Urinary bladder (tissue), 3 donors: ENCODE measurements at regions not wholly inside any gene's neighbourhood (a gene's known extent, or its start where the extent isn't known, plus 50 kb on each side); places are given as distances from the start of the nearest gene placed in this dataset.

ENCODE experiments used
- DNase-seq: peaks from one replicate; pipeline ENCODE4 v3.0.0-alpha.2; 2015; ENCODE audit errors: extremely low spot score
- H3K27ac ChIP-seq: one replicate; pipeline ENCODE4 v1.5.1; 2013; ENCODE audit warnings: low read depth, mild to moderate bottlenecking, moderate library complexity
- H3K36me3 ChIP-seq: one replicate; pipeline ENCODE4 v1.6.1; 2013; ENCODE audit warnings: mild to moderate bottlenecking, moderate library complexity; ENCODE audit not compliant: insufficient read depth
- H3K4me1 ChIP-seq: one replicate; pipeline ENCODE4 v1.6.1; 2013; ENCODE audit warnings: mild to moderate bottlenecking, moderate library complexity; ENCODE audit not compliant: insufficient read depth
- H3K4me3 ChIP-seq: one replicate; pipeline ENCODE4 v1.5.1; 2013; ENCODE audit warnings: low read depth, low read length
- WGBS: extraction: QIAGEN DNeasy Blood & Tissue Kit; methylation state at CpG from one replicate; pipeline ENCODE4 v1.1.7; 2013; 5-methylcytosine and 5-hydroxymethylcytosine counted together
- donor health status: healthy with polysubstance abuse.
- donor health status: healthy.

DNA sequence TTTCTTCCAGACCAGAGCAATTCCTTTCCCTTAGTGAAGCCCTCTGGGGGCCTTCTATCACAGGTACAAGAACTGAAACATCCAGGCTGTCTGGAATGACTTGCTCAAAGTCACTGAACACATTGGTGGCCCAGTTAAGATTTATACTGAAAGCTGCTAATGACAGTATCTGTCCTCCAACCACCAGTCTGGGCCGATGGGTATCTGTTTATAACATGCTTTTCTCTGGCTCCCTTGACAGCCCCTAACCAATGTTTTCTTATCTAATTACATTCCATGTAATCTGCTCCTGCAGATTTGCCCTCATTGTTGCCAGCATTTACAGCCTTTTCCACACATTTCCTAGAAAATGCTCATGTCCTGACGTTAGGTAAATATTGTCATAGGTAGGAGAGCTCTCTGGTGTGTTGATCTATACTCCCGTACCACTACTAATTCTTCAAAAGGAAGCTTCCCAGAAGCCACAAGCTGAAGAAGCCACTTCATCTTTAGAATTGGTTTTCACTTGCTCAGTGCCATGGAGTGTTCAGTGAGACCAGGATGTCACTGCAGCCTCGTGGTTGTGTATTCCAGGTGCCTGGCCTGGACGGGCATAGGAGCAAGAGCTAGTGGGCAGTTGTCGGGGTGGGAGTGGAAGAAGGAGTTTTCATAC, 163.9 kb downstream of the TSEN15 start:
- Histone ChIP-seq H3K4me3 (no peak overlapping the region), H3K36me3 (no peaks in the 10 kb centered on the region), H3K4me1 (peaks cover 2% of the 10 kb centered on the region), H3K27ac (no peak overlapping the region)
- DNase-seq = no peak
- WGBS = 93% methylated on average over 6 of the region's 6 CpGs

DNA sequence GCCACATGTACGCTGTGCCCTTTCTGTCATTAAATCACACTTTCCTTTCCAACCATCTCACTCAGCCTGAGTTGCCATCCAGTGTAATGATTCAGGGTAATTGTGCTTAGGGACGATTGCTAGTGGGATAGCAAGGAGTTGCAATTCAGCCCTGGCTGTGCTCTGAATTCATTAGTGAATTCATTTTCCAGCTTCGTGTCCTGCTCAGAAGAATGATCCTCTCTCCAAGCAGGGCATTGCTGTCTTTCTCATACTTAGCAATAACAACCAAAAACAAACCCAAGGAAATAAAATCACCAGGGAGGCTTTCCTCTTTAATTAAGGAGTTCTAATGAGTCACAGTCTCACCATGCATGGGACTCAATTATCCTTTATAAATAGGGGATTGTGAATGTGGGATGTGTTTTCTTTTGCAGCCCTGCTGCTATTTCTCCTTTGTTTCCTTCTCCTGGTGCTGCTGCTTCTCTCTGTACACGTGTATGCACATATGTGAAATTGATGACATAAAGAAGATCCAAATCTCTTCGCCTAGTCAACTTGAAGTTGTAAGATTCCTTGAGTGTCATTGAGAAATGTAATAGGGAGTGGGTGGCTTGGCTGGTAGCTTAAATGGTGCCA, 167.0 kb downstream of the TSEN15 start:
- WGBS = 79% methylated on average over 5 of the region's 5 CpGs
- H3K27ac ChIP-seq = no peak overlapping the region
- H3K36me3 ChIP-seq = no peaks in the 10 kb centered on the region
- no peak overlapping the region for H3K4me3 ChIP-seq
- no peak for DNase-seq
- no peaks in the 10 kb centered on the region for H3K4me1 ChIP-seq

DNA sequence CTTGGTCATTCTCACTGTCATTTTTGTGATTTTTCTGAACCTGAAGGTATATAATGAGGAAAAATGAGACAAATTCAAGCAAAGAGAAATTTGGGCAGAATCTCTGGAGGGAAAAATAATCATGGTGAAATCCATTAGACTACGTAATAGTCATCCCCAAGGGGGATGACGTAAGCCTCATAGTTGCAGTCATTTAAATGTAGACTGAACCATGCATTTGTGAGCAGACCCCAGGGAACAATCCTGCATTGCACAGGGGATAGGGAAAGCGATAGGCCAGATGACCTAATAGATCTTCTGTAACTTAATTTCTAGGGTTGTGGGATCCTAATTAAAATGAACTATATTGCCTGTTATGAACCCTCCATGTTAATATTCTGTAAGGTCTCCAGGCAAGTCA, 167.4 kb upstream of the C1orf21 start:
- Histone ChIP-seq H3K27ac (no peak overlapping the region), H3K4me1 (no peaks in the 10 kb centered on the region), H3K36me3 (no peaks in the 10 kb centered on the region), H3K4me3 (no peak overlapping the region)
- no peak for DNase-seq
- 80% methylated on average over 3 of the region's 3 CpGs for WGBS

DNA sequence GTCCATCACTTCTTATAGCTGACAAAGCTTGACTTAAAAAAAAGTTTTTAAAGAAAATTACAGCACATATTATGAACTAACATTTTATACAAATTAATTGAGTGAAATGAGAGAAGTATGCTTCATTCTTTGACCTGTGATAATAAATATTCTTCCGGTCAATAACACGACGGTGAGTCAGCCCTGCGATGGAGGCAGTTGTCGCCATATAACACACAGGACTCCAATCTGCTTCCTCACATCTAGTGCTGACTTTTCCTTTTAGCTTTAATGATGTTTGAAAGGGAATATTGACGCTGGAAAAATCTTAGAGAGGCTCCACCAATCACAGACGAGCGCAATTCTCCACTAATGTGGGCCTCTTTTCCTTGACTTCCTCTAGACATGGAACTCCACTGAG, 166.9 kb upstream of the C1orf21 start:
- 95% methylated on average over 8 of the region's 8 CpGs for WGBS
- no peaks in the 10 kb centered on the region for H3K36me3 ChIP-seq
- DNase-seq = no peak

DNA sequence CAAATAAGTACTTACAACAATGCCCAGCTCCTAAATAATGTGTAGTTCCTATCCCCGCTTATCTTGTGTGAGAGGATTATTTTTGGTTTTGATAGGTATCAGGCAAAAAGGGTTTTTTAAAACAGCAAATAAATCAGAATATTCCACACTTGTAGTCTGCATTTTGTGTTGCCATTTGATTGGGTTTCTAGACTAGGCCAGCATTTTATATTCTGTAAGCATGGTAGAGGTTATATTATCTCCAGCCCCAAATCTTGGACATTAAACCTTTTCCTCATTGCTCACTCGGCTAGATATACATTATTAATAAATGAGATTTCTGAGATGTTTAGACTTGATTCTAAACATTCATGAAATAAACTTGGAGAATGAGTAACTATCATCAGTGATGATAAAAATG, 165.7 kb upstream of the C1orf21 start:
- H3K4me3 ChIP-seq = no peak overlapping the region
- no peak for DNase-seq
- H3K4me1 ChIP-seq = no peaks in the 10 kb centered on the region
- H3K36me3 ChIP-seq = no peaks in the 10 kb centered on the region
- 96% methylated on average over 2 of the region's 2 CpGs for WGBS
- no peak overlapping the region for H3K27ac ChIP-seq

More for the DNA sequence above, 166.9 kb upstream of the C1orf21 start:
- Histone ChIP-seq H3K4me1 (no peaks in the 10 kb centered on the region), H3K4me3 (no peak overlapping the region), H3K27ac (no peak overlapping the region)

DNA sequence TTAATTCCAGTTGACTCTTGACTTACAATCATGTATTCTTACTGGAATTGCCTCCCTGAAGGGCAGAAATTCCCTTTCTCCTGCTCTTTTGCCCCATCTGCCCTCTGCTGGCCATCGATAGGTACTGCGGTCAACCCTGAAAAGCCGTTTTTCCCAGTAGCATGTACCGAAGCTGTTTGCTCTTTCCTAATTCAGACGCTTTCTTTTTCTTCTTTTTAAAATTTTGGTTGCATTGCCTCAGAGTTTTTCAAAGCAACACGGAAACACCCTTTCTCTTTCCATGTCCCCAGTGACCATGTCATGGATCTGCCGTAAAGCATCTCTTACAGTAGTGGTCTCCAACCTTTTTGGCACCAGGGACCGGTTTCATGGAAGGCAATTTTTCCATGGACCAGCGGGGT, 164.2 kb upstream of the C1orf21 start:
- Histone ChIP-seq H3K36me3 (no peaks in the 10 kb centered on the region), H3K4me3 (no peak overlapping the region), H3K4me1 (no peaks in the 10 kb centered on the region), H3K27ac (no peak overlapping the region)
- WGBS = 38% methylated on average over 9 of the region's 9 CpGs
- DNase-seq = no peak

DNA sequence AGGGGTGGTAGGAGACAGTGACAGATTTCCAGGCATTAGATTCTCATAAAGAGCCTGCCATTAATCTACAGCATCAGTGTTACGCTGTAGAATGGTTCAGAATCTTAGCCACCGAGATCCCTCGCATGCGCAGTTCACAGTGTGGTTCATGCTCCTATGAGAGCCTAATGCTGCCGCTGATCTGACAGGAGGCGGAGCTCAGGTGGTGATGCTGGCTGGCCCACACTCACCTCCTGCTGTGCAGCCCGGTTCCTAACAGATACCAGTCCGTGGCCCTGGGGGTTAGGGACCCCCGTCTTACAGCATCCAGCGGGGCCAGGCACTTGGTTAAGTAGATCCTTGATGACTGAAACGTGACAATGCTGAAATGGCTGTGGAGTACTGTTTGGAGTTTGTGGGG, 163.6 kb upstream of the C1orf21 start:
- no peak overlapping the region for H3K4me3 ChIP-seq
- DNase-seq = no peak
- 89% methylated on average over 11 of the region's 11 CpGs for WGBS

DNA sequence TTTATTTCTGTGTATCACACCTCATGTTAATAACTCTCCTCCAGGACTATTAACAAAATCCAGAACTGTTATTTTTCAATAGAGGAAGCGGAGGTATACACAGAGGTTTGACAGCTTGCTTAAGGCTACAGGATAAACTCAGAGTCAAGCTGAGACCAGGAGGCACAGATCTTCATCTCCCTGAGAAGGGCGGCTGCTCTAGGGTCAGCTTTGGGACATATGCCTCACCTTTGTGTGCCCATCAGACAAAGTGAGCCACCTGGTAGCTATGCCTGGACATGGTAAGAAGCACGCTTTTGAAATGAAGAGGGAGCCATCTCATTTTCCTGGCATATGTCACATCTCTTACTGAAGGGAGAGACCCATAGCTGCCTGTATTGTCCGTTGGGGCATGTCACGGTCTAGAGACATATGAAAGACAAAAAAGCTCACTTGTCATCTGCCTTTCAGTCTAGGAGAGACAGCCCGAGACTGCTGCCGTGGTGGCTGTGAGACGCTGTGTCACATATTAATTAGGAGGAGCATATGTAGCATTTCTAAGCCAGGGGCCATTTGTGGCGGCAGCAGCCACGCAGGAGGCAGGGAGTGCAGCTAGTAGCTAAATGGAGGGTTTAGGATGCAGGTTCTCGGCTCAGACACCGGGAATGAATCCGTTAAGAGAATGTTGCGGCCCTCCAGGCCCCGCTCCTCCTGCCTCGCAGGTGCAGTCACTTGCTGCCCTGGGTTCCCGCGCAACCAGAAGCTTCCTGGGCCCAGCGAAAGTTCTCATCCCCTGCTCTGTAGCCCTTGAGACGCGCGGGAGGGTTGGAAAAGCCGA, 161.3 kb upstream of the C1orf21 start:
- Histone ChIP-seq H3K4me1 (no peaks in the 10 kb centered on the region), H3K4me3 (no peak overlapping the region), H3K27ac (no peak overlapping the region), H3K36me3 (no peaks in the 10 kb centered on the region)
- 95% methylated on average over 23 of the region's 23 CpGs for WGBS
- no peak for DNase-seq

More for the DNA sequence above, 163.6 kb upstream of the C1orf21 start:
- H3K4me1 ChIP-seq = no peaks in the 10 kb centered on the region
- H3K36me3 ChIP-seq = no peaks in the 10 kb centered on the region
- no peak overlapping the region for H3K27ac ChIP-seq

DNA sequence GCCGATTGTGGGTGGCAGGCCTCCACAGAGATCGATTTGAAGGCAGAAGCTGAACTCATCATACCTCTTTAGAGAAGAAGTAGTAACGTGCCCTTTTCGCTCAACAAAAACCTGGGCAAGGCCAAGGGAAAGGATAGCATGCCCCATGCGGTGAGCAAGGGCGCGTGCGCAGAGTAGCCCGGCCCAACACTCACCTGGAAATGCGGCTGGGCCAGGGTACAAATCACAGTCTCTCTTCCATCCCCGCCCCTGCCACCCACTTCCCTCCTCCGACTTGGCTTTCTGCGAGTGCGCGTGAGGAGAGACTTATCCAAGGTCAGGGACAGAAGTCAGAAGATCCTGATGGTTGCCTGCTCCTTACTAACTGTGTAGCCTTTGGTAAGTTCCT, 160.7 kb upstream of the C1orf21 start:
- H3K36me3 ChIP-seq = no peaks in the 10 kb centered on the region
- H3K27ac ChIP-seq = no peak overlapping the region
- no peak overlapping the region for H3K4me3 ChIP-seq
- 96% methylated on average over 15 of the region's 15 CpGs for WGBS
- no peak for DNase-seq
- H3K4me1 ChIP-seq = no peaks in the 10 kb centered on the region

DNA sequence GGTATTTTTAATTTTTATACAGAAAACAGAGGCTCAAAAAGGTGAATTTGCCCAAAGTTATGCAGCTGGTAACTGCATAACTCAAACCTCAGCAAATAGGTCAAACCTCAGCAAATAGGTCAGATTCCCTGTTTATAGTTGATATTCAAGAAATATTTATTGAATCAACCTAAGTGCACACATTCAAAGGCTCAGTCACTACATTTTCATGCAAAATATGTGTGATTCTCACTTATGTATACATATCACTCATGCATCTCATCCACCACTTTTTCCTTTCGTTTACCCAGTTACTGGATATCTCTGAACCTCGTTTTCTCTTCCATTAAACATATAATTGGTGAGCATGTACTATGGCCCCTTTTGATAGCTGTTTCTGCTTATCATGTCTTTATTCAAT, 158.3 kb upstream of the C1orf21 start:
- Histone ChIP-seq H3K27ac (no peak overlapping the region), H3K36me3 (no peaks in the 10 kb centered on the region), H3K4me3 (no peak overlapping the region), H3K4me1 (no peaks in the 10 kb centered on the region)
- no peak for DNase-seq
- WGBS = 86% methylated on average over 2 of the region's 2 CpGs

DNA sequence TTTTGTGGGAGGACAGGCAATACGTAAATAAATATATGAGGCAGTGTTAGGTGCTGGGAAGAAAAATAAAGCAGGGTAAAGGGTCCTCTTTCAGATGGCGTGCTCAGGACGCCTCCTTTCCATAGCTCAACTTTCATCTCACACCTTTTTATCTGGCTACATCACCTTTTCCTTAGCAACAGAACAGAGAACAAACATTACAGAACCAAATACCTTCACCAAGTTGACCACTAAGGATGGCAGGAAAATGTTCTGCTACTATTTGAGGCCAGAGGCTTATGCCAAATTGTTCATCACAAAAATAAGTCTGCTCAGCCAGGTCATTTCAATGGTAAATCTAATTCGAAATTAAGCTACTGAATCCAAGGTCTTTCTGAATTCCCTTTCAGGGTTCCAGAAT, 149.2 kb upstream of the C1orf21 start:
- Histone ChIP-seq H3K27ac (no peak overlapping the region), H3K4me3 (no peak overlapping the region), H3K4me1 (no peaks in the 10 kb centered on the region), H3K36me3 (no peaks in the 10 kb centered on the region)
- DNase-seq = no peak
- 78% methylated on average over 4 of the region's 4 CpGs for WGBS

DNA sequence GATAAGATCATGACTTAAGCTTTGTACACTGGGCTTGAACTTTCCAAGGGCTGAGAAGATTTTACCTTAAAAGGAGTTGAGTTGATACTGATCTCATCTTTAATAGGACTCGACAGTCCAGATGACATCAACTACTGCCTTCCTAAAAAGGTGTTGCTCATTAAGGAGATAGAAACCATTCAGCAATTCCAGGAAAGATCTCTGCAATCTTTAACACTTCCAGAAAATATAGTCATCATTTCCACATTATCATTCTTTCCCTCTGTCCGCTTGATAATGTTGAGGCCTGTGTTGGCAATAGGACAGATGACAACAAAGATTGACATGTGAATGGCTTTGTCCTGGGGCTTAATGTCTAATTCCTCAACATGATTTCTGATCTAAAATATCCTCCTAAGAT, 145.4 kb upstream of the C1orf21 start:
- H3K36me3 ChIP-seq = no peaks in the 10 kb centered on the region
- no peak for DNase-seq
- no peak overlapping the region for H3K27ac ChIP-seq
- no peak overlapping the region for H3K4me3 ChIP-seq
- H3K4me1 ChIP-seq = no peaks in the 10 kb centered on the region
- WGBS = 85% methylated on average over 2 of the region's 2 CpGs

DNA sequence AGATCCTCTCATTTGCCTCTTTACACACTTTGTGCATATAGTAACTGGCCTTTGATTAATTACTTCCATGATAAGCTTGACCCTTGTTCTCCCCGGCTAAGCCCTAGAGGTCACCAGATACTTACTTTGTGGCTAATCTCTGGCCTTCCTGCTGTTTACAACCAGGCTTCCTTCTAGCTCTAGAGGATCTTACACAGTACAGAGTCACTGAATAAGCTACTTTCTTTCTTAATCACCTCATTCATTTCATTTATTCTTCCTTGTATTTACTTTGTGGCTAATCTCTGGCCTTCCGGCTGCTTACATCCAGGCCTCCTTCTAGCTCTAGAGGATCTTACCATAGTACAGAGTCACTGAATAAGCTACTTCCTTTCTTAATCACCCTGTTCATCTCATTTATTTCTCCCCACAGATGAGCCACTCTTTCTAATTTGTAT, 144.3 kb upstream of the C1orf21 start:
- Histone ChIP-seq H3K27ac (no peak overlapping the region), H3K4me3 (no peak overlapping the region), H3K36me3 (no peaks in the 10 kb centered on the region), H3K4me1 (no peaks in the 10 kb centered on the region)
- DNase-seq = no peak
- WGBS = 52% methylated on average over 2 of the region's 2 CpGs

DNA sequence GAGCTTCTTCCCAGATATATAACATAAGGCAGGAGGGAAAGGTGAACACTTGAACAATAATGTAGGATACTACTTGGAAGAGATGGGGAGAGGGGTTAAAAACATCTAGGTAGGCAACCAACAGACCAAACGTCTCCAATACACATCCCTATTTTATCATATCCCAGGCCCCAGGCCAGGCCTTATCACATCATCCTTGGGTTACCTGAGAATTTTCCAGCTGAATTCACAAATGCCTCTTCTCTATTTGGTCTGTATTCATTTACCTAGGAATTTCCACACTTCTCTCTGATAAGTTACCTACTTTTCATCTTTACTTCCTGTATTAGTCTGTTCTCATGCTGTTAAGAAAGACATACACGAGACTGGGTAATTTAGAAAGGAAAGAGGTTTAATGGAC, 141.9 kb upstream of the C1orf21 start:
- 92% methylated on average over 2 of the region's 2 CpGs for WGBS
- H3K36me3 ChIP-seq = no peaks in the 10 kb centered on the region

More for the DNA sequence above, 141.9 kb upstream of the C1orf21 start:
- Histone ChIP-seq H3K4me1 (no peaks in the 10 kb centered on the region), H3K27ac (no peak overlapping the region), H3K4me3 (no peak overlapping the region)
- DNase-seq = no peak
